ENCODE measurements at regions not wholly inside any gene's neighbourhood (a gene's known extent, or its start where the extent isn't known, plus 50 kb on each side); places are given as distances from the start of the nearest gene placed in this dataset.
"Not testable (repeated sequence)": the region's sequence is repeated elsewhere in the genome, so short reads cannot be mapped to it uniquely, and the experiment has no call there.

DNA sequence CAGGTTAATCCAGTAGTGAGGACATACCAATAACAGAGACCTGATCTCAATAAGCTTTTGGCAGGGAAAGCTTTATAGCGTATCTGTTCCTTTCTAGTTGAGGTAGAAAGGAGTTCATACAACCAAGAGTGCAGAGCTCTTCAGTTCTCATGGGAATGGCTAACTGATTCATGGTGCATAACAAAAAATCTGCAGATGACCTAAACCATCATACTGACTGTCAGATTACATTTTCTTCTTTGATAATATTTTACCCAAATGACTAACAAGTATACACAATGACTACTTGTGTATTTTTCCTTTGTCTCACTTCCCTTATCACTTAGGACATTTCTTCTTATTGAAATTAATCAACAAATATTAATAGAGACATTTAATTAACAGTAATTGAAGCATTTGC lies 140.0 kb upstream of the SERTAD2 start:
- no peak for DNase-seq (ENCODE audit: low read depth in 2 of 3, low spot score in 2 of 3)

DNA sequence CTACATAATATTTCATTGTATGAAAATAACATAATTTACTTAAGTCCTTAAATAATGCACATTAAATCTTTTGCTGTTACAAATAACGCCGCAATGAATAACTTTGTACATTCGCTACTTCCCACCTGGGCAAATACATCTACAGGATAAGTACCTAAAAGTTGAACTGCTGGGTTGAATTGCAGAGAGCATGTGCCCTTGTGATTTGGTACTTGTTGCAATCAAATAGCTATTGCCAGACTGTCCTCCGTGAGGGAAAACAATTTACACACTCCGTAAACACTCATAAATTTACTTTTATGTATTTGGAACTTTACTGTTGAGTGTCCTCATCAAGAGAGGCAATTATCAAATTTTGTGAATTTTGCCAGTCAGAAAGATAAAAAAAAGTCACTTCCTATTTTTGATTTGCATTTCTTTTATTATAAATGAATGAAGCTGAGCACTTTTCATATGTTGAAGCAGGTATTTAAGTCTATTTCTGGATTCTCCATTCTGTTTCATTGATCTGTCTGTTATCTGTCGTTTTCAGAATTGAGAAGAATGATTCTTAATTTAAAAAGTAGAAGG lies 140.8 kb upstream of the SERTAD2 start:
- DNase-seq (ENCODE audit: low read depth in 2 of 3, low spot score in 2 of 3): no peak

DNA sequence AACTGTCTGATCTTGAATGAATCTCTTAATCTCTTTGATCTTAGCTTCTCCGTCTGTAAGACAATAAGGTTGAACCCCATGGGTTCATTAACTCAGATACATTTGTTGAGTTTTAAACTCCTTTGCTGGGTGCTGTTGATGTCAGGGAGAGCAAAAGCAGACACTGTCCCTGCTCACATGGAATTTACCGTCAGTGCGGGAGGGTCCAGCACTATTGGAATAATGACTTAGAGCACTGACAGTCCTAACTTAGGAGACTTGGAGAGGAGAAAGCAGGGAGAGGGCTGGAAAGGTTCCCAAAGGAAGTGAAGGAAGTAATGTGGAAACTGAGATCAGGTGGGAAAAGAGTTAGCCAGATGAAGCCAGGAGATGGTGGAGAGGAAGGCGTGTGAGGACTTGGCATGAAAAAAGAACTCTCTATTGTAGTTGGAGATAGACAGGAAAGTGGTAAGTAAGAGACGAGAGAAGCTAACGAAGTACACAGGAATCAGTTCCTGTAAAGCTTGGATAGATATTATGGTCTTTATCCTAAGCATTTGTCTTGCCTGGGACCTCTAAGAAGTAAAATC lies 141.4 kb upstream of the SERTAD2 start:
- no peak for DNase-seq (ENCODE audit: low read depth in 2 of 3, low spot score in 2 of 3)

DNA sequence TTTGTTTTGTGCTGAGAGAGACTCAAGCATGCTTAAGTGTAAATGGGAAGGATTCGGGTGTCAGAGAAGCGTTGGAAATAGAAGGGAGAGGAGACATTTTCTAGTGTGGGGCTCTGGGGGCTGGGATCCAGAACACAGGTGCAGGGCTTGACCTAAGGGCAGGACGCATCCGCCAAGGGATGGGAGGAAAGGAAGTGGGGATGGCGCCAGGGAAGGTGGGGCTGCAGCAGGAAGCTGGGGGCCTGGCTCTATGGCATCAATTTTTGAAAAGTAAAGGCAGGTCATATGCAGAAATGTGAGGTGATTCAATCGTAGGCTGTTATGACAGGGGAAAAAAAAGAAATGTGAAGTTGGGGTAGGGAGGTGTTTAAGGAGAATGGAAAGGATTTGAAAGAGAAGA lies 143.2 kb upstream of the SERTAD2 start:
- DNase-seq (ENCODE audit: low read depth in 2 of 3, low spot score in 2 of 3): no peak

DNA sequence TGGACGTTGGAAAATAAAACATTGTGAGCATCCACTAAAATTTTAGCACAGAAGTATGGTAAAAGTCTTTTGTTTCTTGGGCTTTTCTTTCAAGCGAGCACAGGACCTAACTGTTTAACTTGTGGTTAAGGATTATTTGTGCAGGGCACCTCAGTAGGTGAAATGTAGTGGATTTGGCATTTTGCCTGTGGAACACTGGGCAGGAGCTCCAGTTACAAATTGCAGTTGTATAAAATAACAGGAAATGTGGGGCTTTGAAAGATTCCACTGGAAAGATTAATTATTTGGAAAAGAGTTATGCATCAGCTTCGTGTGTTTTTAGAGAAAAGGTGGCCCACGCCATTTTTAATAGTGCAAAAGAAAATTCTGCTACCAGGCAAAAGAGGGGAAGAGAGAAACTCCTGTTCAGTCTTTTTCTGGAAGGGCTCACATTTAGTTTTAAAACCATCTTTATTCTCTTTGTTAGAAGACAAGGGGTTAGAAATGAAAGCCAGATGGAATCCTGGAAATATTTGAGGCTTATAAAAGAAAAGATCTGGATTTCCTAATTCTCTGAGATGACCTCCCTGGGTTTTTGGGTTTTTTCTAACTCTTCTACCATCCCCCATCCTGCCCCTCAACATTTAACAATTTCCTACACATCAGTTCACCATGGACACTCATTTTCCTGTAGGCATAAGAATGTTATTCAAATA lies 144.3 kb upstream of the SERTAD2 start:
- DNase-seq (ENCODE audit: low read depth in 2 of 3, low spot score in 2 of 3): no peak

DNA sequence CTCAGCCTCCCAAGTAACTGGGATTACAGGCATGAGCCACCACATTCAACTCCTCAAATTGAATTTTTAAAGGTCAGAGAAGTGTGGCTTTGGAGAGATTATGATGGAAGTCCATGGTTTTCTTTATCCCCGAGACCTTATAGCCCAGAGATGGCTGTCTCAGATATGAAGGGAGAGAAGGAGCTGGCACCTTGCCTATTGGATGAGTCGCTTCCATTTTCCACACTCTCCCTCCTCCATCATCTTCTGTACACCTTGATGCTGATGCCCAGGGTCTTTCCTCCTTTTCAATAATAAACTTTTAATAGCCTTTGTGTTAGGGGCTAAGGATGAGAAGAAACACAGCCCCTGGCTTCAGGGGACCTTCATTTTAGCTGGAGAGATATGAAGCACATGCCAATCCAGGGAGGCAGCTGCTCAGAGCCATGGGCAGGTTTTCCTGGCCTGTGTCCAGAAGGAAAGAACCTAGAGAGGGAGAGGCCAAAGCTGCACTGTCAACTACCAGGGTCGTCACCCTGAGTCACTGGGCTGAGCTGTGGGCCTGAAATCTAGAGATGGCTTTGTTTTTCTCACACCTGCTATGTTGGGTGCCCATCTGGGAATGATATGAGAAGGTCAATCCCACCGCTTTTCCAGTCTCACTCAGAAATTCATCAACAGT lies 146.0 kb upstream of the SERTAD2 start:
- DNase-seq (ENCODE audit: low read depth in 2 of 3, low spot score in 2 of 3): no peak

DNA sequence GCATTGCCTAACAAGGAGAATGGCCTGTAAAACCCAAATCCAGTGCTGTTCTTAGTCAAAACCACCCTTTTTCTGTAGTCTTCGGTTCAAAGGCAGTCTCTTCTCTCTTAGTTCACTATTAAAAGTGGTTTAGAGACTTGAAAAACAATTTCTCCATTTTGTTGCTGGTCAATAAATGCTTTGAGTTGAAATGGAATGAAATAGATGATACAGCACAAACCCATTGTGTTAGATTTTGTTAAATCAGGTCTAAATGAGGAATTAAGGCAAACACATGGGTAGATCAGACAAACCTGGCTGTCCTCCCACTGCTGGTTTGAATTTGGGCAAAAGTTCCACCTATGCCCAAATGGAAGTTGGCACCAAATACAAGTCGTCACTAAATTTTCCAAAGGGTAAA lies 150.1 kb upstream of the SERTAD2 start:
- DNase-seq (ENCODE audit: low read depth in 2 of 3, low spot score in 2 of 3): no peak

DNA sequence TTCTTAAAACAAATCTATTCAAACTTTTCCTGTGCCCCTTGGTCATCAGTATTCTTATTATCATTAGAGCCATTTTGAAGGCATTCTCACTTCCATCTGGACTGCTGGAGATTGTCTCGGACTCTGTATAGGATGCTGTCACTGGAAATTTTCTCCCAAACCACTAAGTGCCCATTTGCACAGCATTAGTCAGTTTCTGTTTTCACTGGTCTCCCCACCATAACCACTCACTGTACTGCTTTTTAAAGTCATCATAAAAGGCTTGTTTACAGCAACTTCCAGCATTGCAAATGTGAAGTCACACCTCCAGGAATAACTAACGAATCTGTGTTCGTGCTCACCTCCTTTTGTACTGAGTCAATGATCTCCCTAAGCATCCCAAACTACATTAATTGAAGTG lies 150.9 kb upstream of the SERTAD2 start:
- DNase-seq (ENCODE audit: low read depth in 2 of 3, low spot score in 2 of 3): no peak

DNA sequence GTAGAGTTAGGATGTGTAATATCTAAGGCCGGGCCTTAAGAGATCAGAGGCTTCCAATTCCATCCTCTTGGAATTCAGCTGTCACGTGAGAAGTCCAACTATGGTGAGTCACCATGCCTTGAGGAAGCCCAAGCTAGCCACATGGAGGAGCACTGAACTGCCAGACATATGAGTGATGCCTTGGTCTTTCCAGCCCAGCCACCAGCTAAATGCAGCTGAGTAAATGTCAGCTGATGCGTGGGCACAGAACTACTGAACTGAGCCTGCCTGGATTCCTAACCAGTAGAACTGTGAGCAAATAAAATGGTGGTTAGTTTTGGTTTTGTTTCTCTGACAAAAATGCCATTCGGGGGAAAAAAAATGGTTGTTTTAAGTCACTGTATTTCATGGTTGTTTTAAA lies 153.7 kb upstream of the SERTAD2 start:
- DNase-seq (ENCODE audit: low read depth in 2 of 3, low spot score in 2 of 3): peak in 1 of 3 experiments; percentile 9

DNA sequence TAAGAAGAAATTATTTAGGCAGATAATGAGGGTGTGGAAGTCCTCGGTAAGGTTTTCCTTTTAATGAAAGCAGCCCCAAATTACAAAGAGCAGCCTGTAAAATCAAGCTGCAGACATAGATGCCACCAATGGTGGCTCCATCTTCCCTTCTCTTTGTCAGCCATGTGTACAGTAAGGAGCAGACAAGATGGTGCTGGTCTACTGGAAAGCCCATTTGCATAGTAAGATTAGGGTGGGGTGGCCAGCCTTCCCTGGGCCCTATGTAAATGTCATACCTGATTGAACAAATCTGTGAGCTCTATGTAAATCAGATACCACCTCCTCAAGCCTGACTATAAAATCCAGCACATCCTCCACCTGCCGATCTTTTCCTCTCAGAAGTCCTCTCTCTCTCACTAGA lies 154.4 kb upstream of the SERTAD2 start:
- no peak for DNase-seq (ENCODE audit: low read depth in 2 of 3, low spot score in 2 of 3)

DNA sequence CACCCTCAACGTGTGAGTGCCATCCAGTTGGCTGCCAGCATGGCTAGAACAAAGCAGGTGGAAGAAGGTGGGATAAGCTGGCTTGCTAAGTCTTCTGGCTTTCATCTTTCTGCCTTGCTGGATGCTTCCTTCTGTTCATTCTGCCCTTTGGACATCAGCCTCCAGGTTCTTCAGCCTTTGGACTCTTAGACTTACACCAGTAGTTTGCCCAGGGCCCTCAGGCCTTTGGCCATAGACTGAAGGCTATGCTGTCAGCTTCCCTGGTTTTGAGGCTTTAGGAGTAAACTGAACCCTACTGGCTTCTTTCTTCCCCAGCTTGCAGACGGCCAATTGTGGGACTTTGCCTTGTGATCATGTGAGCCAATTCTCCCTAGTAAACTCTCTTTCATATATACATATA lies 155.0 kb upstream of the SERTAD2 start:
- DNase-seq (ENCODE audit: low read depth in 2 of 3, low spot score in 2 of 3): no peak

DNA sequence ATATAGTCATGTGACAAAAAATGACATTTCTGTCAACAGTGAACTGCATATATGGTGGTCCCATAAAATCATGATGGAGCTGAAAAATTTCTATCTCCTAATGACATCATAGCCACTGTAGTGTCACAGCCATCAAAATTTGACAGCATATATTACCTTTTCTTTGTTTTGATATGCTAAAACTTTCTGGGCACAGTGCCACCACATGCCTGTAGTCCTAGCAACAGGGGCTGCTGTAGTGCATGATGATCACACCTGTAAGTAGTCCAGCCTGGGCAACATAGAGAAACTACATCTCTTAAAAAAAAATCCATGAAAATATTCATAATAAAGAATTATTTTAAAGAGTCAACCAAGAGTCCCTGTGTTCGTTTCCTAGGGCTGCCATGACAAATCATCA lies 155.5 kb upstream of the SERTAD2 start:
- no peak for DNase-seq (ENCODE audit: low read depth in 2 of 3, low spot score in 2 of 3)

DNA sequence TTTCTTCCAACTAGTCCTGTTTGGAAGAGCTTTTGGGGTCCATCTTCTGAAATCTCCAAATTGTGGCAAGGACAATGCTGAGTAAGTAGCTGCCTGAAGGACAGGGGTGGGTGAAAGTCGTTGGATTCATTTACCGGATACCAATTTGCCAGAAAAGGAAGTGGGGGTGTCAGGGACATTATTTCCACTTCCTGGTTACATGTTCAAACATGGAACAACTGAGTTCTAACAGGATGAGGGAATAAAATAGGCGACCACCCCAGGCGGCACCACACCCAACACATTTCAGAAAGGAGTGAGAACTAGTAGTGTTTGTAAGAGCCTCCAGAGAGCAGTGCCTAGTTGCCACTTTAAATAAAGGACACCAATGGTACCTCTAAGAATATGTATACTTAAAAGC lies 158.6 kb upstream of the SERTAD2 start:
- no peak for DNase-seq (ENCODE audit: low read depth in 2 of 3, low spot score in 2 of 3)

DNA sequence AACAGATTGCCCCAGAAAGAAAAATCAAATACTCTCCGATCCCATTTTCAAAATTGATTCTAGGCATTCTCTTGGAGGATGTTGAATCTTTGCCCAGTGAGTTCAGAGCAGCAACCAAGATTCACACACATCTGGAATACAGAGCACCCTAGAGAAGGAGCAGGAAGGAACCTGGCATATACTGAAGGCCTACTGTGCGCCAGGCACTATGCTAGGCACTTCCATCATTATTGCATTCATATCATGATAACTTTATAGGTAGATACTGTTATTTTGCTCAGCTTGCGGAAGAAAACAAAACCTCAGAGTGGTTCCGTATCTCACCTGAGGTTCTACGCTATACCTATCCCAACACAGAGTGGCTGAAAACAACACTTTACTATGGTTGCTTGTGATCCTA lies 160.3 kb upstream of the SERTAD2 start:
- no peak for DNase-seq (ENCODE audit: low read depth in 2 of 3, low spot score in 2 of 3)

DNA sequence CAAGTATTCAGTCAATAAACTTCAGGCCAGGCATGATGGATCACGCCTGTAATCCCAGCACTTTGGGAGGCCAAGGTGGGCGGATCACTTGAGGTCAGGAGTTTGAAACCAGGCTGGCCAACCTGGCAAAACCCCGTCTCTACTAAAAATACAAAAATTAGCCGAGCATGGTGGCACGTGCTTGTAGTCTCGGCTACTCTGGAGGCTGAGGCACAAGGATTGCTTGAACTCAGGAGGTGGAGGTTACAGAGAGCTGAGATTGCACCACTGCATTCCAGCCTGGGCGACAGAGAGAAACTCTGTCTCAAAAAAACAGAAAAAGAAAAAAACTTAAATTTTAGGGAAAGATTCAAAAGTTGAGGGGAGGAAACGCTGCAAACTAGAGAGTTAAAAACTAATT lies 162.8 kb upstream of the SERTAD2 start:
- DNase-seq (ENCODE audit: low read depth in 2 of 3, low spot score in 2 of 3): not testable (repeated sequence)

DNA sequence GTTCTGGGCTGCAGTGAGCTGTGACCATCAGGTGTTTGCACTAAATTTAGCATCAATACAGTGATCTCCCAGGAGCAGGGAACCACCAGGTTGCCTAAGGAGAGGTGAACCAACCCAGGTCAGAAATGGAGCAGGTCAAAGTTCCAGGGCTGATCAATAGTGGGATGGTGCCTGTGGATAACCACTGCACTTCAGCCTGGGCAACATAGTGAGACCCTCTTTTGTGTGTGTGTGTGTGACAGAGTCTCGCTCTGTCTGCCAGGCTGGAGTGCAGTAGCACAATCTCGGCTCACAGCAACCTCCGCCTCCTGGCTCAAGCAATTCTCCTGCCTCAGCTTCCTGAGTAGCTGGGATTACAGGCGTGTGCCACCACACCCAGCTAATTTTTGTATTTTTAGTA lies 163.7 kb upstream of the SERTAD2 start:
- DNase-seq (ENCODE audit: low read depth in 2 of 3, low spot score in 2 of 3): no peak

DNA sequence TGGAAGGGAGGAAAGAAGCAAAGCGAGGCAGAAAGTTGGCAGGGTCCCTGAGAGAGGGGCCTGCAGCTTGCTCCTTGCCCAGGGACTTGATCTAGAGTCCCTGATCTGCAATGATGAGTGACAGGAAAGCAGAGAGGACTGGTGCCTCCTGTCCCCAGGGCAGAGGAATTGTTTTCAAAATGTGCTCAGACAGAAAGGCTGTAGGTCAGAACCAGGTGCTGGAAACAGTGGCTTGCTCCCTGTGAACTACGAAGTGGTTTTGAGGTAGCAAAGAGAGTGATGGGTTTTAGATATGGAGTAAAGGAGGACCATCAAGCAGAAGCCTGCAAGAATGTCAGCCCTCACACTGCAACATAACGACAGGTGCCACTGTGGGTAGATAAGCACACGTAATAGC lies 164.9 kb upstream of the SERTAD2 start:
- DNase-seq (ENCODE audit: low read depth in 2 of 3, low spot score in 2 of 3): no peak

DNA sequence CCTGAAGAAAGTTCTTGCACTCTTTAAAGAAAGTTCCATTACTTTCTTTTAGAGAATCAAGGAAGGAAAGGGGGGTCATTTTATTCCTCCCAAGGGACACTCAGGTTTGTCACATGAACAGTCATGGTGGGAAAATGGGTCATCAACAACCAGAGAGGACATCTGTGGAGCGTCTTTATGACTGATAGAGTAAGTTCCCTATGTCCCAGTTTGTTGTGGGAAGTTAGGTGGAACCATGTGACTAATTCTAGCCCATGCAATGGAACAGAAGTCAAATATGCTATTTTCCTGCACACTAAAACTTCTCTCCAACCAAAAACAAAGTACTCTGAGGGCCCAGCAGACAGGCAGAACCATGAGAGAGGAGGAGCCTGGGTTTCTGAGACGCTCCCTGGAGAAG lies 165.6 kb upstream of the SERTAD2 start:
- DNase-seq (ENCODE audit: low read depth in 2 of 3, low spot score in 2 of 3): no peak

DNA sequence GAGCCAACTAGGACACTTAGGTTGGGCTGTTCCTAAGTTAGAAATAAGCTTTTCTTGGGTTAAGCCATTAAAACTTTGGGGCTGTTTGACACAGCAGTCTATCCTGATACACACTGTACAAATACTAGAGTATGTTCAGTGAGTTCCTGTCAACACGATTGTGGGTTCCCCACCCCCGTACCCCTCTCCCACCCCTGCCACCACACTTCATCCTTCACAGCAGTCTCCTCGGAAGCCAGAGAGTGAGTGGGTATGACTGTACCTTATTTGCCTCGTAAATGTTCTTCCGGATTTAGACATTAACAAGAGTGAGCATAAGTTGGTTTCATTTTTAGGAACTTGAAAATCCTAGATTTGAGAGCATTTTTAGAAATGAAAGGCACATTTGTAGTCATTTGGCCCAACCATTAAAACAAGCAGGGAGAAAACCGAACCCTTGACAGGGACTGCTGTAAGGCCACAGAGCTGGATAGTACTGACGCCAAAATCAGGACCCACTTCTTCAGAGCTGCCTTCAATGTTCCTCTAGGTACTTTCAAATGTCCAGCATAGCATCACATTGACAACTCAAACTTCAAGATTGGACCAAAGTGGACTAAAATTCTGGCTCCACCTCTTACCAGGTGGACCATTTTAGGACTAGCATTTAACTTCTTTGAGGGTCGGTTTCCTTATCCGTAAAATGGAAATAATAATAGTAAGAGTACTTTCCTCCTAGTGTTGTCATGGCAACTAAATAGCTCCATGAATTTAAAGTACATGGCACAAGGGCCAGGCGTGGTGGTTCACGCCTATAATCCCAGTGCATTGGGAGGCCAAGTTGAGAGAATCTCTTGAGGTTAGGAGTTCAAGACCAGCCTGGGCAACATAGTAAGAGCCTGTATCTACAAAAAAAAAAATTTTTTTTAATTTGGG lies 166.3 kb upstream of the SERTAD2 start:
- peak in 1 of 3 experiments; percentile 17 for DNase-seq (ENCODE audit: low read depth in 2 of 3, low spot score in 2 of 3)

DNA sequence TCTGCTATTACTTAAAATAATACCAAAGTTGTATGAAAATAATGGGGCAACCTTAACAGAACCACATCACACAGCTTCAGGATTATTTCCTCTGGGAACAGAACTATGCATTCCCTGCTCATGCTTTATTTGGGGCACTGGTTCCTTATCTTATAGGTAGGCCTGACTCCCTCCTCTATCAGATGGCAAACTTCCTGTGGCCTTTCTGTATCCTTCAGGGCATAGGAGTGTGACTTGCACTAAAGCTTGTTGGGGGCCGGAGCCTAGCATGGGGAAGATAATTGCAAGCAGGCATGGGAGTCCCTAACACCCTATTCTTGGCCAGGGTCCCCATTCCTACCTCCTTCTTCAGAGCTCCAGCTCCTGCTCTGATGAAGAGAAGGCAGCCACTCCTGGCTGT lies 167.2 kb upstream of the SERTAD2 start:
- no peak for DNase-seq (ENCODE audit: low read depth in 2 of 3, low spot score in 2 of 3)

DNA sequence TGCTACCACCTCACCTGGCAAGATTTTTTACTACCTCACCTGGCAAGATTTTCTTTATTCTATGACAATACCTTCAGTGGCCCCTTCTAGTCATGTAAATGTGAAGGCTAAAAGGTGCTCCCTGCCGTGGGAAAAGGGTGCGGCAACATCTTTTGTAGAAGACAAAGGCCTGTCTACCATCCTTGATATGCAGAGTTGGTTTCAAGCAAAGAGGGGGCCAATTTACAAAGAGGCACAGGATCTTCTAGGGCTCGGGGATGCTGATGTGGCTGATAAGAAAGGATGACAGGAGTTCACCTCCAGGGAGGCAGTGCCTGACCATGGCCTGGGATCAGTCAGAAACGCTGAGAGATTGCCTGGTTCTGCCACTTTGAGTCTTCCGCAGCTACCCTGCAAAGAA lies 165.4 kb upstream of the SLC1A4 start:
- no peak for DNase-seq (ENCODE audit: low read depth in 2 of 3, low spot score in 2 of 3)
